Iris pigment epithelial cell (primary cell): ENCODE measurements at regions not wholly inside any gene's neighbourhood (a gene's known extent, or its start where the extent isn't known, plus 50 kb on each side); places are given as distances from the start of the nearest gene placed in this dataset.
"Not testable (repeated sequence)": the region's sequence is repeated elsewhere in the genome, so short reads cannot be mapped to it uniquely, and the experiment has no call there.

Source experiments
- DNase-seq: peaks from one replicate; pipeline ENCODE4 v3.0.0-alpha.2; 2011; ENCODE audit warnings: low read depth

DNA sequence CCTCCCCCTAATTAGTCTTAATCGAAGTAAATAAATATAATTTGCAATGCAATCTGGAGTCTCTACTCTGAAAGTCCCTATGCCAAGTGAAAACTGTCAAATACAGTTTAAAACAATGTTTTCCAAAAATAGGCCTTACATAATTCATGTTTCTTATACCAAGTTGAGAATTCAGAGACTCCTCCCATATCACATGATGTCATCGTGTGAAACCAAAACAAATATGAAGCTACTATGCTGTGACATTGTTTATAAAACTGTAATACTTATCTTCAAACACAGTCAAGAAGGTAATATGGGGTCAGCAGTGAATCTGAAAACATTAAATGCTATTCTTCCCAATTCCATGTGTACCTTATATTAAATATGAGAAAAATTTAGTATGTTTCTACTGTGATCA is 940.2 kb upstream of the FANCL start:
- DNase-seq = peak; percentile 23

GRCh38 chr2:59180621-59181020 is 939.5 kb upstream of the FANCL start:
- DNase-seq = no peak

DNA sequence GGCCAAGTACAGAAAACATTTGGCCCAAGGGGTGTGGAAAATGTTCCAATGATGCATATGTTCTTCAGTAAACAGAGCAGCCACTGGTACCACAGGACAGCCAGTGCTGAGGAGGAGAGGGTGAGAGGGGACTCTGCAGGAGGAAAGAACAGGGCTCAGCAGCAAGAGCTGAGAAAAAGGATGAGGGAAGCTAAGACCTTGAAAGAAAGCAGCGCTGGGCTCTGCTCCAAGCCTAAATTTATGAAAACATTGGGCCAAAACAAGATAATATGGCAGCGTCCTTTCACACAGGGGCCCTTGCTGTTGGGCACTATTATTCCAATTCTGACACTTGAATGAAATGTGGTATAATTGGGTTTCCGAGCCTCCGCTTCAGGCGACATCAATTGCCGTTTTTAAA is 939.0 kb upstream of the FANCL start:
- DNase-seq = no peak

- peak; percentile 47 for DNase-seq
Measured at GRCh38 chr2:59177748-59178147, 936.6 kb upstream of the FANCL start.

DNA sequence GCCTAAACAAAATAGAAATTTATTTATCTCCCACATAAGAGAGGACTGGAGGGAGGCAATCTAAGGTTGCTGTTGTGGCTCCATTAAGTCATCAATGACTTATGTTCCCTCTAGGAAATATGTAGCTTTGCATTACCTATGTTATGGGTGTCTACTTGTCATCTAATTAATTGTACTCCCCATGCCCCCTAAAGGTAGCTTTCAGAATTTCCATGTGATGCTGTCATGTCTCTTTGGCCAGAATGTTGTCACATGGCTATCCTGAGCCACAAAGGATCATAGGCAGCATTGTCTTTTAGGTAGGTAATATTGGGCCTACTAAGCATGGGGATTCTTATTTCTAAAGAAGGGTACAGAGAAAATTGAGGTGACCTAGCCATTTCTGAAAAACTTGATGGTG is 935.6 kb upstream of the FANCL start:
- DNase-seq = no peak

DNA sequence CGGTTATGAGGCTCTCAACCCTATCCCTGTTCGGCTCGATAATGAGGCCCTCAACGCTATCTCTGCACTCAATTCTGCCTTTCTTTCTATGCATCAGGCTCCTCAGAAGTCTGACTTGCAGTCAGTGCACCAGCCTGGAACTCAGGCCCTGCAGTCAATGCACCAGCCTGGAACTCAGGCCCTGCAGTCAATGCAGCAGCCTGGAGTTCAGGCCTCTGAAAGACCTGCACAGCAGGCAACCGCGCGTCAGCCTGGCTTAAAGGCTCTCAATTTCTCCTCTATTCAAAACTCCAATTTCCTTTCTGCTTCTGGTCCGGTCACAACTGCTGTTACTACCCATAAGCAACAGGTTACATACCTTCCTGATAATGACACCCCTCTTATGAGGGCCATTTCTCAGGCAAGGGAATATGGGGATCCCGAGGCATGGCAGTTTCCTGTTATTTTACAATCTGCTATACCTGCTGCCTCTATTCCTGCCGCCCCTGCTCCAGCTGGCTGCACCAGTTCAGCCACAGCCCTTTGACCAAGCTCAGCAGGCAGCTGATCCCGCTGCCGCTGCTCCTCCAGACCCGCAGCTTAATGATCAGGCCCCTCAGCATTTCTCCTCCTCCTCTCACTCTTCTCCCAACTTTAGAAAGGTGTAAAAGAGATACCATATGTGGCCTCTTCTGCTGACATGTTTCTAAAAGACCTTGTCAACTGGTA is 933.6 kb upstream of the FANCL start:
- DNase-seq = no peak

DNA sequence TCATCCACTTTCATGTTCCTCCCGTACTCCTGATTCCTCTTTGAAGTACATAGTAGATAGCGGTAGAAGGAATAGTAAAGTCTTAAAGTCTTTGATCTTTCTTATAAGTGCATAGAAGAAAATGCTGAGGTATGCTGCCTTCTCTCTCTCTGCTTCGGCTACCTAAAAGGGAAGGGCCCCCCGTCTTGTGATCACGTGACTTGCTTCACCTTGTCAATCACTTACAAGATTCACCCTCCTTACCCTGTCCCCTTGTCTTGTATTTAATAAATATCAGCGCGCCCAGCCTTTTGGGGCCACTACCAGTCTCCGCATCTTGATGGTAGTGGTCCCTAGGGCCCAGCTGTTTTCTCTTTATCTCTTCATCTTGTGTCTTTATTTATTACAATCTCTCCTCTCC is 932.2 kb upstream of the FANCL start:
- DNase-seq = no peak

DNA sequence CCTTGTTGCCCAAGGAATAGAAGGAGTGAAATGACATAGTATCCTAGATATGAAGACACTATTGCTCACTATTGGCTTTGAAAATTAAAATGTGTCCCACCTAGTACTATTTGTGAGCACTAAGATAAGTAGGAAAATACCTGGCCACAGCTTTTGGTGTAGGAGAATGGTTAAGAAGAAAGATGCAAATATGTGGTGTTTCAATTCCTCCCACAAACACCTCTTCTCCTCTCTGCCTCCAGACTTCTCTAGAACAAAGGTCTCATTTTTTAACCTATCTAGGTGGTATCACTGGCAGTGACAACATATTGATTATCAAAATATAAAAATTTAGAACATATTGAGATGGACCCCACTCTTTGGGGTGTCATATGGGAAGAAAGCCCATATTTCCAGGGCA is 929.9 kb upstream of the FANCL start:
- no peak for DNase-seq

DNA sequence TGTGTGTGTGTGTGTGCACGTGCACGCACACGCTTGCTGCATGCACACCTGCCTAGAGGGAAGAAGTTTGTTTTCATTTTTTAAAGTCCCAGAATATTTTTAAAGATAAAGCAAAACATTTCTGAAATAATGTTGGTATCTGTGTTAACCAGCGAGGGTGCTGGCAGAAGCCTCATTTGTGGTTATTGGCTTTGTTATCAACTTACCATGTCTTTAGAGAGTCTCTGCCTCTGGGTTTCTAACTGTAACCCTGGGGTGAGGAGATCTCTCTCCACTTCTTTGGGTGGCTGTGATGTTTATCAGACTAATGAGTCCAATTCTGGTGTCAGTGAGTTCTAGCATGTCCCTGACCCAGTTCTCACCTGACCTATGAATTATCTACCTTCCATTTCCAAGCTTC is 927.6 kb upstream of the FANCL start:
- DNase-seq = no peak

DNA sequence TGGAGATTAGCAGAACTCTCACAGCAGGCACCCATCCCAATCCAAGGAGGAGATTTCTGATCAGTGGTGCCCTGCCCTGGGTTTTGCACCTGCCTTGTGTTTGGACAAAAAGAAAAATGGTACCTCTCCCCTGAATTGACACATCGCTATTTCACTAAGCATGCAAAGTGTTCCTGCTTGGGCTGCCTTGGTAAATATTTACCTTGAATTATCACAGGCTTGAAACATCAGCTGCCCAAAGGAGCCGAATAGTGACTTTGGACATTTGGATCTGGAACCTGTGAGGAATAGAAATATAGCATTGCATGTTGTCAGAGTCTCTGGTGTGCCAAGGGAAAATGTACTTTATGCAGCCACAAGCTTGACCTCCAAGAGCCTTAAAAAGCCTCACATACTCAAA is 926.4 kb upstream of the FANCL start:
- no peak for DNase-seq

GRCh38 chr2:59157908-59158307 is 916.8 kb upstream of the FANCL start:
- DNase-seq = not testable (repeated sequence)

DNA sequence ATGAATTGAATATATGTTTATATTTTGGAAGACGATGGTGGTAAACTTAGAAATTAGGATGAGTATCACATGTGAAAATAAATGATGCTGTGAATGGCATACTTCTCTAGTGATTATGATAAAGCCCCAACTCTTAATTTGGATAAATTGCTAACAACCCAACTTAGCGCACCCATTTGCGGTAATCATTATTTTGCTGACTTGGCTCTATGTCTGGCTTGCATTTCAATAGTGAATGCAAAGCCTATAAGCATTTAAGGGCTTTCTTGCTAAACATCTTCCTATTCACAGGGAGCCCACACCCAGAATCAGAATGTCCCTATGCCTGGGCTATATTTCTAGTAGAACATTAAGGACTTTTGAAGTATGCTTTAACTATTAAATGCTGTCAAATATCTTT is 910.7 kb upstream of the FANCL start:
- no peak for DNase-seq

- no peak for DNase-seq
Measured at GRCh38 chr2:59150217-59150849, 909.2 kb upstream of the FANCL start.

DNA sequence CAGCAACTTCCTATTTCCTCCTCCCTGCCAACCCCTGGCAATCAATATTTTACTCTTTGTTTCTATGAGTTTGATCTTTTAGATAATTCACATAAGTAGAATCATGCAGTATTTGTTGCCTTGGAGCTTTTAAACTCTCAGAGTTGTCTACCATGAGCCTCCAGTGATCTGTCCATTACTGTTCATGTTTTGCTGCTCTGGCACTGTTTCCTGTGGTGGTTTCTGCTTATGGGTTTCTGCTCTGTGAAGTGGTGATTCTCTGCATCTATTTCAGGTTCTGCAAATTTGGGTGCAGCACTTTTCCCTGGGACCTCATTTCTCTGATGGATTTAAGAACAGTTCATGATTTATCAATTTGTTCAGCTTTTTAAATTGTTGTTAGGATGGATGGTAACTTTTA is 908.1 kb upstream of the FANCL start:
- no peak for DNase-seq

- DNase-seq = no peak
Measured at GRCh38 chr2:59112258-59112657, 871.1 kb upstream of the FANCL start.

GRCh38 chr2:59096973-59097372 is 855.8 kb upstream of the FANCL start:
- no peak for DNase-seq

GRCh38 chr2:59093571-59093970 is 852.4 kb upstream of the FANCL start:
- DNase-seq = no peak

DNA sequence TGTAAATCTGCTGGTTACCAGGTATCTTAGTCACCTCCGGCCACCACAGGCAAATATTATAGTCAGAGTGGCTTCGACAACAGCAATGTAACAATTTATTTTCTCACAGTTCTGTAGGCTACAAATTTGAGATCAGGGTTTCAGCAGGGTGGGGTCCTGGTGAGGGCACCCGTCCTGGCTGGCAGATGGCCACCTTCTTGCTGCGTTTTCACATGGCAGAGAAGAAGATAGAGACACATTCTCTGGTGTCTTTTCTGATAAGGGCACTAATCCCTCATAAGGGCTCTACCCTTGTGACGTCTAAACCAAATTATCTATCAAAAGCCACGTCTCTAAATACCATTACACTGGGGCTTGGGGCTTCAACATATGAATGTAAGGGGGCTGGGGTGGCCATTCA is 843.2 kb upstream of the FANCL start:
- no peak for DNase-seq

DNA sequence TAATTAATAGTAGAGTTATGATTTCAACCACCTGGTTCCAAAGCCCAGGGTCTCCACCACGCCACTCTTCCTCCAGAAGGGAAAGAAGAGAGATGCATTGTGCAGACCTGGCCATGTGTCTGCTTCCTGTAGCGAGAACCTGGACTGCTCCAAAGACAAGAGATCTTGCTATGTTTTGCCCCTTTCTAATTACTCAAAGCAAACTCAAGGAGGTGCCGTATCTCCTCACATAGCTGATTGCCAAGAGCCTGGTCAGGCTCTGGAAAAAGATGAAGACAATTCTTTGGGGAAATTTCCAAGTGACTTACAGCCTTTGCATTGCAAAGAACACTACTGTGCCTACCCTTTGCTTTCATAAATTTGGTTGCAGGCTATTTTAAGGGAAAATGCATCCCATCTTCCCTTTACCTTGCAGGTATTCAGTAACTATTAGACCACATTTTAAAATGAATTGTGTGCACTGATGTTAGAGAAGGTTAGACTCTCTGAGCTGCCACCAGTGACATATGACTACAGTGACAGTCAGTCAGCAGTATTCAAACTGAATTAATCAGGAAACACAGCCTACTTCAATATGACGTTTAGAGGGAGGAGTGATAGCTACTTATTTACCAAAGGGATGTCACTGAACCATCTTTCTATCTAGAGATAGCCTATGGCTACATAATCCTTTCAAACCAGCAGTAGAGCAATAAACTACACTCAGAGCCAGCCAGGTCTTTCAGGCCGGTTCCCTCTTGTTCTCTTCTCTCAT is 842.1 kb upstream of the FANCL start:
- peak; percentile 5 for DNase-seq

GRCh38 chr2:59082657-59083056 is 841.5 kb upstream of the FANCL start:
- DNase-seq = no peak

GRCh38 chr2:59080451-59081181 is 839.5 kb upstream of the FANCL start:
- DNase-seq = no peak

DNA sequence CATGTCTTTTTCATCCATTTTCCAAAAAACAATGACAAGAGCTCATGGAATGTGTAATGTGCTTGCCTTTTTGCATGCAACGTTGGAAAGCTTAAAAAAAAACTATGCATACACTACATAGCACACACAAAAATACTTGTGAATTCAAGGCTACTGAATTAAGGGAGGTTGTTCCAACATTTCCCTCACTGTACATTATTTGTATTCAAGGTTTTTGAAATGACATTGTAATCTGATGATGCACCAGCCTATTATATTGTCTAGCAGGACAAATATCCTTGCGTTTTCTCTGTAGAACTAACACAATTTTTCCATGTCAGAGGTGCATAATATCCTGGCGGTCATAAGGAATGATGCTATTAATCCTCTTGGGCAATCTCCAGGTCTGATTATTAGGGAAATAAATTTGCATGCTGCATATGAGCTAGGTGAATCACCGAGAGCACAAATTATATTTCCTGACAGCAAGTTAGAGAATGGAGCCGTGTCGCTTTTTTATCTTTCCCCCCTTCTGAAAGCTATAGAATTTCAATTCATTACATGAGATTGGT is 836.9 kb upstream of the FANCL start:
- no peak for DNase-seq
